ENCODE measurements at regions not wholly inside any gene's neighbourhood (a gene's known extent, or its start where the extent isn't known, plus 50 kb on each side); places are given as distances from the start of the nearest gene placed in this dataset.
A peak's percentile ranks its signal among the peaks of the same experiment; 100 is the strongest.
"Not testable (repeated sequence)": the region's sequence is repeated elsewhere in the genome, so short reads cannot be mapped to it uniquely, and the experiment has no call there.

- DNase-seq, result not testable (repeated sequence)
Measured at GRCh38 chr2:58694114-58694513, 453.0 kb upstream of the FANCL start.

- DNase-seq, result not testable (repeated sequence)
Measured at GRCh38 chr2:58691041-58691440, 449.9 kb upstream of the FANCL start.

- no peak for DNase-seq
Measured at GRCh38 chr2:58688813-58689212, 447.7 kb upstream of the FANCL start.

- no peak for DNase-seq
Measured at GRCh38 chr2:58686776-58687175, 445.7 kb upstream of the FANCL start.

GRCh38 chr2:58680755-58681310, 439.7 kb upstream of the FANCL start:
- no peak for DNase-seq

GRCh38 chr2:58677748-58678147, 436.6 kb upstream of the FANCL start:
- DNase-seq, result no peak

- no peak for DNase-seq
Measured at GRCh38 chr2:58671675-58672074, 430.6 kb upstream of the FANCL start.

- no peak for DNase-seq
Measured at GRCh38 chr2:58669998-58670397, 428.9 kb upstream of the FANCL start.

- no peak for DNase-seq
Measured at GRCh38 chr2:58667137-58667774, 426.1 kb upstream of the FANCL start.

- no peak for DNase-seq
Measured at GRCh38 chr2:58666323-58666970, 425.3 kb upstream of the FANCL start.

- no peak for DNase-seq
Measured at GRCh38 chr2:58665154-58665553, 424.0 kb upstream of the FANCL start.

- DNase-seq, result no peak
Measured at GRCh38 chr2:58664523-58665151, 423.5 kb upstream of the FANCL start.

GRCh38 chr2:58660046-58660445, 418.9 kb upstream of the FANCL start:
- DNase-seq, result no peak

- DNase-seq, result no peak
Measured at GRCh38 chr2:58655152-58655551, 414.0 kb upstream of the FANCL start.

GRCh38 chr2:58651930-58652329, 410.8 kb upstream of the FANCL start:
- DNase-seq, result no peak

GRCh38 chr2:58650781-58651180, 409.7 kb upstream of the FANCL start:
- DNase-seq, result no peak

GRCh38 chr2:58649756-58650155, 408.6 kb upstream of the FANCL start:
- DNase-seq, result no peak

GRCh38 chr2:58645017-58645416, 403.9 kb upstream of the FANCL start:
- DNase-seq, result no peak

- DNase-seq, result no peak
Measured at GRCh38 chr2:58644451-58644850, 403.3 kb upstream of the FANCL start.

GRCh38 chr2:58641001-58641400, 399.9 kb upstream of the FANCL start:
- no peak for DNase-seq

GRCh38 chr2:58640042-58640441, 398.9 kb upstream of the FANCL start:
- DNase-seq, result no peak

GRCh38 chr2:58638256-58638805, 397.2 kb upstream of the FANCL start:
- peak; percentile 75 for DNase-seq

- no peak for DNase-seq
Measured at GRCh38 chr2:58636872-58637271, 395.7 kb upstream of the FANCL start.
